PC-3 (cell line): ENCODE measurements at regions not wholly inside any gene's neighbourhood (a gene's known extent, or its start where the extent isn't known, plus 50 kb on each side); places are given as distances from the start of the nearest gene placed in this dataset.

Experiments used
- CTCF ChIP-seq: fragments of 300-600 bp; sonication (generic); conservative IDR thresholded peaks from 2 replicates; pipeline ENCODE4 v1.5.1; 2017; ENCODE audit warnings: antibody characterized with exemption, low read depth, mild to moderate bottlenecking, low read length
- EZH2phosphoT487 ChIP-seq: fragments of 300-600 bp; sonication (generic); IDR thresholded peaks from 2 replicates; pipeline ENCODE4 v1.6.1; 2018; ENCODE audit warnings: mild to moderate bottlenecking, antibody characterized with exemption, low read length, borderline replicate concordance

GRCh38 chr20:23206061-23206460 is 119.9 kb upstream of the CD93 start:
- TF ChIP-seq CTCF (no peak), EZH2phosphoT487 (no peak)
